ENCODE measurements at regions not wholly inside any gene's neighbourhood (a gene's known extent, or its start where the extent isn't known, plus 50 kb on each side); places are given as distances from the start of the nearest gene placed in this dataset.

DNA sequence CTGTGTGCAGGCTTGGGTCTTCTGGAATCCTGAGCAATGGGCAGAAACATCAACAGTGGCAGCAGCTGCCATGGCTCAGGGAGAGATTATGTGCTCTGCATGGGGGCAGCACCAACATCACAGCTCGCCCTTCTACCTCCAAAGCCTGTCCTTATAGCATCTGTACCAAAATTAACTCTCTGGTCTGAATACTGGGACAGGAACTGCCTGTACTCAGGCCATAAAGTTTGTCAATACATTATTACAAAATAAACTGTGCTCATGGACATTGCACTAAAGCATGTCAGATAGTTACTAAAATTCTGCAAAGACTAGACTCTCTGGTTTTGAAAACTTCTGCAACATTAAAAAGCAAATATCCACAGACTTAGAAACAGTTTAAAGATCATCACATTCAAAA is 91.6 kb downstream of the ZC3H11B start:
- no peak for DNase-seq (ENCODE audit: low spot score)

DNA sequence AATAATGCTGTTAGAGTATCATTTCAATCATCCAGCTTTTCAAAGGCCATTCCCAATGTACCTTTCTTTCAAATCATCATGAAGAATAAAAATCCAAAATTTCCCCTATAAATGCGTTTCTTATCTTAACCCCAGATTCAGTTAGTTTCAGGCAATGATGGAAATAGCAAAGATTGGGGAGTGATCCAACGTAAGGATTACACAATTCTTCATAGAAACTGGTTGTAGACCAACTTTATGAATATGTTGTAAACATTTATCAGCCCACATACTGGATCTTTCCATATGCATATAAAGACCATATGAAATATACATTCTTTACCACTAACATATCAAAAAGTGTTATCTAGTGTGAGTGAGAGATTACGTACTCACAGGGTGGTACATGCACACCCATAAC is 92.7 kb downstream of the ZC3H11B start:
- no peak for DNase-seq (ENCODE audit: low spot score)

DNA sequence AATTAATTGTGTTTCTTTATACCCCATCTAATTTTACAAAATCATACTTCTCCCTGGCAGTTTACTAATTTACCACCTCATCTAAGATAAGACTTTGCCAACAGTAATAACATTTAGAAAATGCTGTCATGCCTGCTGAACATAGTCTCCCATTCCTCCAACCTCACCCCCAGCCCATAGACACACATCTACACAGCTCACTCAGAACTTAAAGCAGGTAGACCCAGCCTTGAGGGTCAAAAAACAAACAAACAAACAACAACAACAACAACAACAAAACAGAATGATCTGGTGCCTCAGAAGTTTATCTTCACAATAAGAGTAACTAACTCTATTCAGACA is 94.0 kb downstream of the ZC3H11B start:
- DNase-seq (ENCODE audit: low spot score): no peak

DNA sequence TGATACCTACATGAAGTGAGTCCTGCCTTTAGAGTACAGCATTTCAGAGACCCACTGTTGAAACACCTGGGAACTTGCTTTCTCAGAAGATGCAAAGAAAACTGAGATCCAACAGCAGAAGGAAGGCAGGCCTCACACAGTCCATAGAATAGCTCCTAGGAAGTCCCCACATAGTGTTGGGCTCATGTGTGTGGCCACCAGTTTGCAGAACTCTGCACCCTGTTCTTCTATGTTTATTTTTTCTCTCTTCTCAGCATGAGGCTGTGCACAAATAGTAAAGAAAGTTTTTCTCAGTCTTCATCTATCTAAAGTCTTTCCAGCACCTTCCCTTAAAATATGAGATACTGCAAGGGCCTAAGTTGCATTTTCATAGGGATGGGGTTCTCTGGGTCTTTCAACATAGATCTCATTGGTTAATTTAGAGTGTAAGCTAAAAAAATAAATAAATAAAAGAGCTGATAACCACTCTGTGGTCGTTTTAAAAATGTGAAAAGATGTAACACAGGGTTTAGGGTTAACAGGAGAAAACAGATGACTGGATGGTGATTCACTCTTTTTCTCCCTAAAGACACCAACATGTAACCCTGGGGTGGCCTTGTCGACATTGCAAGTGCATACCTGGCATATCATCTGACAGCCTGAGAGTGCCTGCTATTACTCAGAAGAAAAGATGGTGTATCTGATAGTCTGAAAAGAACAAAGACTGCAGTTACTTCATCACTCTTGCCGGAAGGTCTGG is 94.6 kb downstream of the ZC3H11B start:
- DNase-seq (ENCODE audit: low spot score): no peak

DNA sequence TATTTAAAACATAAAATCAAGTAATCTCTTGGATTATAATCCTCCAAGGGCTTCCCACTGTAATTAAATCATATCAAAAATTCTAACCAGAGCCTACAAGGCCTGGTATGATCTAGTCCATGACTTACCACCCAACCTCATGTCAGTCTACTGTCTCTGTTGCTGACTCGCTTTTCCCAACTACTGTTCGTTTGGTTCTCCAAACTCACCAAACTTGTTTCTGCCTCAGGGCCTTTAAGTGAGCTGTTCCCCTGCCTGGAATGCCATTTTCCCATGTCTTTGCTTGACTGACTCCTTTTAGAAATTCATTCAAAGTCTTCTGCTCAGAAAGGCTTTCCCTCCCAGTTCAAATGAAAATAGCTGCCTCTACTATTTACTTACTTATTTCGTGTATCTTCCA is 95.9 kb downstream of the ZC3H11B start:
- no peak for DNase-seq (ENCODE audit: low spot score)

DNA sequence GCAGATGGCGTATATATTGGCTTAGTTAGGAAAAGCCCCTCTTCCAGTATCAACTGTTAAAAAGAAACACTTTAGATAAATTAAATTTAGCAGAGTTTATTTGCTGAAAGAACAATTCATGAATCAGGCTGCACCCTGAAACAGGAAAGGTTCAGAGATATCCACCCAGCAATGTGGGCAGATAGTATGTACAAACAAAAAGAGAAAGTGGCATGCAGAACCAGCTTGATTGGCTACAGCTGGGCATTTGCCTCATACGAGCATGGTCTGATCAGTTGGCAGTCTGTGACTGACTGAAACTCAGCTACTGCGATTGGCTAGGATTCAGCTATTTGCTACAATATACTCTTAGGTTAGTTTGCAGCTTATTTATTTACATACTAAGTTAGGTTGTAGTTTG is 98.2 kb downstream of the ZC3H11B start:
- DNase-seq (ENCODE audit: low spot score): no peak

DNA sequence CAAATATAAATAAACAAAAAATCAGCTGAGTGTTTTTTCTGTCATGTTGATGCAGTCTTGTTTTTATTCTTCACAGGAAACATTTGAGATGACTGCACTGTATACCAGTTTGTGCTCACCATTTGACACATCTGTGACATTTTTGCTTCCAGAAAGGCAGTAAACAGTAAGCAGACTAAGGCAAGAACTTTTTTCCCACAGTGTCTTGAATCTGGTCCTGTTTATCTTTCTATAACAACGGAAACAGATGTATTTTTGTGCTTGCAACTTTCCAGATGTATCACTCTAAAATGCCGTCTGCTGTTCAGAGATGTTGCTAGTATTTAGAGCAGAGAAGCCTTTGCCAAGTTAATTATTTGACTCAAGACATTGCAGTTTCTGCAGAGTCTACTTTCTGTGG is 105.5 kb downstream of the ZC3H11B start:
- DNase-seq (ENCODE audit: low spot score): no peak

DNA sequence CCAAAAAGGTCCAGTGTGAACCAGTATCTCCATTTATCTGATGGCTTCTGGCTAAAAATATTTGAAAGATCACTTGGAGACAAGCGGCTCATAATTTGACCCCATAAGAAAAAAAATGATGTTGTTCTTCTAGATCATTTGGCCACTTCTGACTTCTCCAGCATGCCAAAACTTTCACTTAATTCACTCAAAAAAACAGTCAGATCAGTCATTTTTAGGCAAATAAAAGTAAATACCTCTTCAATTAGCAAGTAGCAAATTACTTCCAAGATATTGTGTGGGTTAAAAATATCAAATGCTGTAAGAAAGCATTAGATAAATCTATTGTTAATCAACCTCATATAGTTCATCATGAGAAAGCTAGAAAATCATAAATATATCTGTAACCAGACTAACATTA is 106.0 kb downstream of the ZC3H11B start:
- DNase-seq (ENCODE audit: low spot score): no peak

DNA sequence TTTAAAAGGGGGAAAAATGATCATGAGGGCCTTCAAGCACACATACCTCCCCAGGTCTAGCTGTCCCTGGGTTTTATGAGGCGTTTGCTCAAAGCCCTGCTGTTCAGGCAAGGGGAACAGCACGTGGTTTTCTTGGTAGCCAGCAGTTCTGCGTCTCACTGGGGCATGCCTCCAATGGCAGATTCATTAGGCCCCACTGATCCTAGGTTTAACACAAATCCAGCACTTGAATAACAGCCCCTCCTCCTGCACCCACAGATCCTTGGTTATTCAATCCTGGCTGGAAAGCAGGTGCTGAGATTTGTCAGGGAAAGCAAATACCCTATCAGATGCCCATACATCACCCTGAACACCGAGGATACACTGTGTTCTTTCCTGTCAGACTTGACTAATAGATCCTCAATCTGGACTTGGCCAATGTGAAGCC is 106.4 kb downstream of the ZC3H11B start:
- no peak for DNase-seq (ENCODE audit: low spot score)

DNA sequence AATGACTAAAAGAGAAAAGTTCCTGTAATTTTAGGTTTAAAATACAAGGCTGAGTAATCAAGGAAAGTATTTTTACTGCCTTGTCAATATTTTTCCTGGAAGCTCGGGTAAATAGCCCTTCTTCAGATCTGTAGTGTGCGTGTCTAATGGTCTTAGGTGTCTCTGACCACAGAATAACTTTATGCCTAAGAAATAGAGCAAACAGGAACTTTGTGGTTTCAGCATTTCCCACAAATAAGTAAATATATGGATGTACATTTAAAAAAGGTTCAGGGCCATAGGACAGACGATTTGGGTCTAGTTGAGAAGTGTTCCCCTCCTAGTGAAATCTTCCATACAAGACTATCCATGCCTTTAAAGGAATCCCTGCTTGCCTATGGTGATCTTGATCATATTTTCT is 107.0 kb downstream of the ZC3H11B start:
- DNase-seq (ENCODE audit: low spot score): no peak

DNA sequence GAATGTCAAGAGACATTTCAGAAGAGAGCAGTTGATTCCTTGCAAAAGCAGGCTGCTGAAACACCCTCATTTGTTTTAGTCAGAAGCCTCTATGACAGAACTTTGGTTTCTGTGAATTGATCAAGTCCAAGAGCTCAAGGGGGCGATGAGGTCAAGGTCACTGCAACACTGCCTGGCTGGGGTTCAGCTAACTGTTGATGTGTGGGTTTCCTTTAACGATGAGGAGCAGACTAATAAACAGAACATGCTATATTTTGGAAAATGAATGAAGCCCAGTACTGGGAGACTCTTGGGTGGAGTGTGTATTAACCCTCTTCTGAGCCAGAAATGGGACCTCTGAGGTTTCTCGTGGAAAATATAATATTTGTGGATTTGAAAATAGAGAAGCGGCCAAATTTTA is 109.3 kb downstream of the ZC3H11B start:
- DNase-seq (ENCODE audit: low spot score): no peak

DNA sequence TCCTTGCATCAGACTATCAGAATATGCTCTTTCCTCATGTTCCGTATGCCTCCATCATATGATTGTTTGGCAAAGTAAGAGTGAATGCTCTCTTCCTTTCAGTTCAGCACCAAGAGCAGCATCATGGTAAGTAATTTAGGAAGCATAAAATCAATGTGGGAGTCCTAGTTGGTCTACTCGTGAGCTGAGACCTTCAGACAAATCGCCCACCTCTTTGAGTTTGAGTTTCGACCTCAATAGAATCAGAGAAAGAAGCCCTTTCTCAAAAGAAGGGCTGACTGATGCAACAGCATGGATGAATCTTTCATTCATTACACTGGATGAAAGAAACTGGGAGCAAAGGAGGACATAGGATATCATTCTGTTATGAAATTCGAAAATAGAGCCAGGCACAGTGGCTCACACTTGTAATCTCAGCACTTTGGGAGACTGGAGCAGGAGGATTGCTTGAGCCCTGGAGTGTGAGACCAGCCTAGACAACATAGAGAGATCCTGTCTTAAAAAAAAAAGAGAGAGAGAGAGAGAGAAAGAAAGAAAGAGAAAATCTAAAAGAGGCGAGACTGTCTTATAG is 112.5 kb downstream of the ZC3H11B start:
- no peak for DNase-seq (ENCODE audit: low spot score)

DNA sequence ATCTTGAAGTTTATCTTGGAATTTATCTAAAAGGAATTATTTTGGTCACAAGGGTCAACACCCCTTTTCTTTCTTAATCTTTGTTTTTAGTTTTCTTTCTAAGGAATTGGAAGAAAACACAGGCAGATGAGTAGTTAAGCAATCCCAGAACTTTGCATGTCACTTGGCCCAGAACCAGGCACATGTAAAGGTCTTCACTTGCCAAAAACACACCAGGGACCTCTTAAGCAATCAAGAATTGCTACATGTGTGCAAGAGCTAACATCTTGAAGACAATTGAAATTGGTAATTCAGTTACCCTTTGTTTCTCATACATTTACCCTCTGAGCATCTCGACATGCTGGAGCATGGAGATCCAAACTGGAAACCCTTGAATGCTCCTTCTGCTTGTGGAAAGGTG is 114.2 kb downstream of the ZC3H11B start:
- no peak for DNase-seq (ENCODE audit: low spot score)

DNA sequence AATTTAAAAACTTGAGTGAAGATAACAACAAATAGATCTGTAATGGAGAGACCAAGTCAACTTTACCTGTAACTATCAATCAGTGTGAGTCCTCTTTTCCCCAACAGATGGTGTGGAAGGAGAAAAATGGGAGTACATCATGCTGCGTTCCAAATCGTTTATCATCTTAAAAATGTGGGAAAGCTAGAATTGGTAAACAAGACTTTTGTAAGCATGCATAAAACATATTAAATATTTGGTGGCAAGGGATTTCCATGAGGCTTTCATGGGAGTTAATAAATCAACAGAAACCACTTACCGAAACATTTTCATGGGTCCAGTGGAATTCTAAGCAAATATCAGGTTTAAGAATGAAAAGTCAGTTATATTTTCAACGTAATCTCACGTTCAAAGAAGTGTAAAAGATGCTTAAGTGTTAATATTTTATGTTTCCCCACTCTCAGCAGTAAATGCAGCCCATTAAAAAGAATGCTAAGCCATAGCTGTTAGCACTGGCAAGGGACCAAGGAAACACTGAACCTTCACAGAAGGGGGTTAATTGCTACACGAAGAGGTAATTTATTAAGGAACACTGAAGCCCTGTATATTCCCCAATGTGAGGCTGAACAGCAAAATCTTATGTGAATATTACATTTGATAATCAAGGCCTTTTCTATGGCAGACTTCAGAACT is 117.0 kb downstream of the ZC3H11B start:
- no peak for DNase-seq (ENCODE audit: low spot score)

DNA sequence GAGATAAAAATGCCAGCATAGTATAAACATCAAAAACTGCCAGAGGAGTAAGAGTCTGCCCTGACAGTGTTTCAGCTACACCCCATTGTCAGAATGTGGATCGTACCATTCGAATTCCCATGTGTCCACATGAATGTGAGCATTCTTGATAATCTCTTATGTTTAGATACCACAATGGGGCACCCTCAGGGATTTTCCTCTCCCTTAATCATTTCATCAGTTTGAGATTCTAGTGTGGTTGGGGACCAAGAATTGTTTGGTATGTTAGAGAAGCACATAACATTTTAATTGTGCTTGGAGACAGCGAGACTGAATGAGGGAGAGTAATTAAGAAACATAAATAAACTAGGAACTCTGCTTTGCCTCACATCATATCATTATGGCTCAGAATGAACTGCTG is 120.2 kb downstream of the ZC3H11B start:
- DNase-seq (ENCODE audit: low spot score): no peak

DNA sequence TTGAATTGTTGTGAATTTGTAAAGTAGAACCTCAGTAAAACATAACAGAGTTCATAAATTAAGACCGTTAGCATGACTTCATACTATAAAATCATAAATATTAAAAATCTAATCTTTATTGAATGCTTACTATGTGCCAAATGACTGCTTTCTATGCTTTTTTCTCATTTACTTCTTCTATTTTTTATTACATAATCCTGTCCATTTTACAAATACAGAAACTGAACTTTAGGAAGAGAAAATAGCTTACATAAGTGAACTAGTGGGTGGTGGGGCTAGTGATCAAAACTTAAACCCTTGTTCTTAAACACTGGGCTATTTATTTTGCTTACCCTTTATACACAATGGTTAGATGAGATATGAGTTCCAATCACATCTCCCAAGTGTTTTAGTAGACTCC is 122.3 kb downstream of the ZC3H11B start:
- no peak for DNase-seq (ENCODE audit: low spot score)

DNA sequence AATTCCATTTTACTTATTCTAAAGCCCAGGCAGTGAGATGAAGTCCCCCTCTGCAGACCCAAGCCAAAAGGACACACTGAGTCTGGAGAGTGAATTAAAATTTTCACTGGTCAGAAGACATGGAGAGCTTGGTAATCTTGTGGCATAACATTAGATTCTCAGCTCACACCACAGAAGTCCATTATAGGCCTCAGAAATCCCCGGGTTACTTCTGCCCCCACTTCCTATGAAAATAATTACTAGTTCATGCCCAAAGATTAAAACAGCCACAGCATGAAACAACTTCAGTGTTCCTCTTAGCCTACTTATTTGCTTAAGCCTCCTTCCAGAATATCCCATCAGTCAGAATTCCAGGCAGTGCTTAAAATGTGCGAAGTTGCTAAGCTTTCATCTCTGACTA is 123.3 kb downstream of the ZC3H11B start:
- no peak for DNase-seq (ENCODE audit: low spot score)

DNA sequence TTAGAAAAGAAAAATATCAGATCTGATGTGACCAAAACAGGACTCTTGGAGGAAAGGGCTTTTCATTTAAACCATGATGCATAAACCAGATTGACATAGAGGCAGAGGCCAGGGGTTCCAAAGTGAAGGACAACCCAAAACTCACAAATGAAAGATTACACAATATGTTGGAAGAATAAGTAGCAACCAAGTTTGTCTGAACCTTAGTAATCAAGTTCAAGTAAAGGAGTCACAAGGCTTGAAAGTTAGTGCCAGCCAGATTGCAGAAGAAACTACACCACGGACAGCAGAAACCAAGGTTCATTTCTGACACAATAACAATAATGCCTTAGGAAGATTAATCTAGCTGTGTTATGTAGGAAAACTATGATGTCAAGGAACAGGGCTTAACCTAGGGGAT is 124.6 kb downstream of the ZC3H11B start:
- DNase-seq (ENCODE audit: low spot score): no peak

DNA sequence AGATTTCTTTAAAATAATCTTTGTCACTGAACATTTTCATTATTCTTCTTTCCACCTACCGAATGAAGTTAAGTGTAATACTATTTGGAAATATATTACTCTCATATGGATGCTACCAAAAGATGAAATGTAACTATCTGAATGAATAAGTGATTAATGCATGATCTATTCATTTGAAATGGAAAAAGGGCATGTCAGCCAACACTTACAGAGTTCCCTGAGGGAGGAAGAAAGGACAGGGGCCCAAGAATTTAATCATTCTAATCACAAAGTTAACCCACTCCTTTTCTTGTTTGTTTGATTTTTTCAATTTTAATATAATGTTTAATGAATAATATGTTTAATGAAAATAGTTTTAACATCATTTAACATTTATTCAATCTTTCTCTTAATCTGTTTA is 129.4 kb downstream of the ZC3H11B start:
- DNase-seq (ENCODE audit: low spot score): no peak

DNA sequence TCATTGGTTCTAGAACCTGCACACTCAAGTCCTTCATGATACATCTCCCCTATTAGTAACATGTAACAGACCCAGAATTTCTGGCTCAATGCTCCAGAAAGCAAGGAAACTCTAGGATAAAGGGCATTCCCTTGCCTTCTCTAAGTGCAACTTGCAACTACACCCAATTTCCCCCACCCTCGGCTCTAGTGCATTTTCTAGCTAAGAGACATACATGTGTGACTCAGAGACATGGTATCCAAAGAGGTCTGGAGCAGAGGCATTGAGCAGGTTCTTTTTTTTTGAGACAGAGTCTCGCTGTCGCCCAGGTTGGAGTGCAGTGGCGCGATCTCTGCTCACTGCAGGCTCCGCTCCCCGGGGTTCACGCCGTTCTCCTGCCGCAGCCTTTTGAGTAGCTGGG is 132.9 kb downstream of the ZC3H11B start:
- DNase-seq (ENCODE audit: low spot score): no peak

DNA sequence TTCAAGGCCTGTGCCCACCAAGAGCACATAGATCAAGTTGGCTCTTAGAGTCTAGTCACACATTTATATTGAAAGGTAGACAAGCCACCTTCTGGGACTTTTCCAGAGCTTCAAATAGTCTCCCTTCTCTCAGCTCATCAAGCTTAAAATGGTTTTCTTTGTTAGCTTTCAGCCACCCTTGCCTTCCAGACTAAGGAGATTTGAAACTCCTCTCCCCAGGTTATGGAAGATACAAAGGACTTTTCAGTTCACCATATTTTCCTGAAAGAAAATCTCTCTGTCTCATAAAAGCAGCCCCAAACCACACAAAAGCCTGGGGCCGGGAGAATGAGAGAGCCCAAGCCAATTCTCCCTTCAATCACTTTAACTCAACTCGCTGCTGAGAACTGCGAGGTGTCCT is 134.1 kb downstream of the ZC3H11B start:
- DNase-seq (ENCODE audit: low spot score): no peak

DNA sequence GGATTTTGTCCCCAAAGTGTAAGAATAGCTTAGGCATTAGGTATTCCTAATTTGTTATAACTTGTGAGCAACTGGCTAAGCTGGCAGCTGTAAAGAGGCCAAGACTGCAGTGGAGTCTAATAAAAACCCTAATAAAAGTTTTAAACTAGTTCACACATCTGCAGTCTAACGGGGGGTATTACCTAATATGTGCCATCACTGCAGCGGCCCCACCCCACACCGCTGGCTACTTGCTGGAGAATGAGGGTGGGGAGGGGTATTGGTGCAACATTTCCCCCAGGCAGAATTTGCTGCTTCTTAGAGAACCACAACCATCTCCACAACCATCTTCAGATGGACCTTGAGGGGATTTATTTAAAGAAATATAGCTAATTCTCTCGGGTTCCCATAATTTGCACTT is 135.0 kb downstream of the ZC3H11B start:
- no peak for DNase-seq (ENCODE audit: low spot score)

DNA sequence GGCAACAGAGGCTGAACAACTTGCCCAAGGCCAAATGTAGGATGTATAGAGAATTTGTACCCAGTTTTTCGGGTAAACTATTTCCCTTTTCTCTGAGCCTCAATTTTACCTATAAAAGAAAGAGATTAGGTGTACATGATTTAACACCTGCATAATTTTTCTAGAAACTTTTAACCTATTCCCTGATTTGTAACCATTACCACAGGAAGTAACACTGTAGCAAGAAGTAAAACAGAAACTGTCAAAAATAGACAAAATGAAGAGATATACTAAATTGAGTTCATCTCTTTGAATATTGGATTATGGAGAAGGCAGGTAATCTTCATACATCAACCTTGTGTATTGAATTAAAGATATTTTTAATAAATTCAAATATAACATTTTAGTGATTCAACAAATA is 136.2 kb downstream of the ZC3H11B start:
- DNase-seq (ENCODE audit: low spot score): no peak

DNA sequence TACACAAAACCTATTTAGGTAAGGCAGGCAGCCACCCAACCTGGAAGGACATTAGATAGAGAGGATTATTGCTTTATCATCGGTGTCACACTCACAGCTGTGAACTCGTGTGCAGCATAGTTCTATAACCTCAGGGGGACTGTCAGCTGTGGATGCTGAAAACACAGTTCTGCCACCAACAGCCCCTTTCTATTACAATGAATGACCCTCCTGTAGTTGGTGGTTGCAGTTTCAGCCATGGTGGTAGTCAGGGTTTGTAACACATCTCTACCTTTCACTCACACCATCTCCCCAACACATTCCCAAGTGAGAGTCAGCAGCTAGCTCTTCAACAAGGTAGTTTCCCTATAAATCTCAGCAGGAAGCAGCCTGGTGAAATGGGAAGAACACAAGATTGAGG is 136.8 kb downstream of the ZC3H11B start:
- DNase-seq (ENCODE audit: low spot score): no peak

All from pons (tissue), 1 donor.